Activated CD4-positive, alpha-beta T cell treated with anti-CD3 and anti-CD28 coated beads for 36 hours (primary cell): ENCODE measurements at regions not wholly inside any gene's neighbourhood (a gene's known extent, or its start where the extent isn't known, plus 50 kb on each side); places are given as distances from the start of the nearest gene placed in this dataset.

Experiments used
- ATAC-seq: fragments of 200-7000 bp; cut with Tn5 transposase; one replicate; pipeline ENCODE4 v1.10.0; 2021; ENCODE audit warnings: mild to moderate bottlenecking, moderate library complexity
- CTCF ChIA-PET: fragments of 350-600 bp; sonication (Branson Sonifier 250); formaldehyde crosslinking; loops from one replicate; lab custom pipeline; 2021; ENCODE audit warnings: antibody characterized with exemption; lab: Charles Lee
- POLR2A ChIA-PET: fragments of 350-600 bp; sonication (Branson Sonifier 250); formaldehyde crosslinking; loops from one replicate; lab custom pipeline; 2021; ENCODE audit warnings: antibody characterized with exemption, inconsistent platforms; lab: Charles Lee
- DNase-seq: peaks from one replicate; pipeline ENCODE4 v3.0.0-alpha.2; 2020
- H3K27ac Mint-ChIP-seq: one replicate; pipeline ENCODE4 v1.8.0; 2021; ENCODE audit warnings: mixed read lengths
- H3K27me3 Mint-ChIP-seq: one replicate; pipeline ENCODE4 v1.8.0; 2021; ENCODE audit warnings: mixed read lengths
- H3K36me3 Mint-ChIP-seq: one replicate; pipeline ENCODE4 v1.8.0; 2021; ENCODE audit warnings: low read depth, mixed read lengths
- H3K4me1 Mint-ChIP-seq: one replicate; pipeline ENCODE4 v1.8.0; 2021; ENCODE audit warnings: mixed read lengths
- H3K4me3 Mint-ChIP-seq: one replicate; pipeline ENCODE4 v1.8.0; 2021; ENCODE audit warnings: mild to moderate bottlenecking, moderate library complexity, mixed read lengths
- H3K9me3 Mint-ChIP-seq: one replicate; pipeline ENCODE4 v1.8.0; 2021; ENCODE audit warnings: low read depth, mixed read lengths
- intact Hi-C, 2 experiments: fragments of 100-400 bp; cut with DNase I in 1 of 2; cut with micrococcal nuclease in 1 of 2; formaldehyde crosslinking; loops; one replicate each; pipeline versions ENCODE4 v1.14.2 to v1.15.1; 2022 to 2024; cut with DNase I, micrococcal nuclease

GRCh38 chr2:20130821-20131645 lies 79.6 kb upstream of the LAPTM4A start:
- CTCF ChIA-PET = interaction anchor here (0.6 to 1.4 kb wide), 2 partner anchors 11 to 58 kb away, joined by 3 read pairs; no protein-coding TSS in a partner anchor

DNA sequence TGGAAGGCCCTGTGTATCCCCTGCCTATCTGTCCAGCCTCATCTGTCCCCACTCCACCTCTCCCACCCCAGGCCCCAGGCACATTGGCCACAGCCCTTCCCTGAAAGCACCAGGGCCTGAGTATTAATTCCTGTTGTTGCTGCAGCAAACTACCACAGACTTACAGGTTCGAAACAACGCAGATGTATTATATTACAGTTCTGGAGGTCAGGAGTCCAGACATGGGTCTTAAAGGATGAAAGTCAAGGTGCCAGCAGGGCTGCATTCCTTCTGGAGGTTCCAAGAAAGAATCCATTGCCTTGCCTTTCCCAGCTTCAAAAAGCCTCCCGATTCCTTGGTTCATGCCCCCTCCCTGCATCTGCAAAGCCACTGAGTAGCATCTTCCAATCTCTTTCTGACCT lies 78.7 kb upstream of the LAPTM4A start:
- Mint-ChIP-seq H3K27me3 (peaks cover 11% of the 10 kb centered on the region), H3K9me3 (no peaks in the 10 kb centered on the region), H3K27ac (no peak overlapping the region), H3K4me3 (no peak overlapping the region), H3K36me3 (no peaks in the 10 kb centered on the region), H3K4me1 (no peaks in the 10 kb centered on the region)
- ATAC-seq = no peak
- DNase-seq = no peak
- POLR2A ChIA-PET = no interaction called here
- CTCF ChIA-PET = interaction anchor here (1.4 kb wide), 1 partner anchor 12 kb away, joined by 3 read pairs; no protein-coding TSS in a partner anchor
- intact Hi-C loops = loop anchor here in 1 of 2 experiments (10.0 kb wide), 3 partner anchors 195 to 515 kb away; no protein-coding TSS in a partner anchor

More at GRCh38 chr2:20130821-20131645, 79.6 kb upstream of the LAPTM4A start:
- no peak overlapping the region for H3K4me3 Mint-ChIP-seq
- ATAC-seq (no peak), DNase-seq (no peak)
- H3K9me3 Mint-ChIP-seq = no peaks in the 10 kb centered on the region
- no peaks in the 10 kb centered on the region for H3K4me1 Mint-ChIP-seq
- no peaks in the 10 kb centered on the region for H3K36me3 Mint-ChIP-seq
- peaks cover 11% of the 10 kb centered on the region for H3K27me3 Mint-ChIP-seq
- POLR2A ChIA-PET = no interaction called here
- H3K27ac Mint-ChIP-seq = no peak overlapping the region
- intact Hi-C loops = loop anchor here in 1 of 2 experiments (10.0 kb wide), 3 partner anchors 194 to 514 kb away; no protein-coding TSS in a partner anchor

- CTCF ChIA-PET = no interaction called here
- no peak overlapping the region for H3K27ac Mint-ChIP-seq
These were observed 78.1 kb upstream of the LAPTM4A start for GRCh38 chr2:20129331-20130159.

DNA sequence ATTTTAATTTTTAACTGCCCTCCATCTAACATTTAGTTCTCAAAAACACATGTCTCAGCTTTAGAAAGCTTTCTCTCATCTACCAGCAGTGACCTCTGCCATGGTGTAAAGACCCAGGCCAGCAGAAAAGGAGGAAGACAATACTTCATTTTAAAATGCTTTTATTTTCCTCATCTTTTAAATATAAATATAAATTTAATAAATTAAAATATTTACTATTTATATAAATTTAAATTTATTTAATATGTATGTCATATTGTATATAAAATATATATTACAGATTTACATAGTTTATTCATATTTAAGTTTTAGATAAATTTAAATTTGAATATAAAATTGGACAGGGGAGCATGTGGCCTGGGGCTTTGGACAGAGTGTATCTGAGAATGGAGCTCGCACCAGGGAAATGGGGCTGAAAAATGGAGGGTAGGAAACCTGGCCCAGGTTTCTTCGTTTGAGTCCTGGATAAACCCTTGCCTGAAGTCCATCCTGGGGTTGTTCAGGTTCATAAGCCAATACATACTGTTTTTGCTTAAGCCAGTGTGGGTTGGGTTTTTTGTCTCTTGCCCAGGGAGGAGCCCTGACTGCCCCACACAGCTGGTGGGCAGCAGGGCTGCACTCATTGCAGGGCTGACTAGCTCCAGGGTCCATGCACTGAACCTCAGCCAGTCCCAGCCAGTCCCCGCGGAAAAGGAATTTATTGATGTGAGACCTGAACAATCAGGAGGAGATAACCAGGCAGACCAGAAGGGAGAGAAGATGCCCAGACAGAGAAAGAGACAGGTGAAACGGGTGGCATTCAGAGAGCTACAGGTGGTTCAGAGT lies 77.3 kb upstream of the LAPTM4A start:
- H3K27ac Mint-ChIP-seq = no peak overlapping the region
- ChIA-PET POLR2A (no interaction called here), CTCF (no interaction called here)
- no peak for DNase-seq
- H3K4me3 Mint-ChIP-seq = no peak overlapping the region
- no peaks in the 10 kb centered on the region for H3K36me3 Mint-ChIP-seq
- no peaks in the 10 kb centered on the region for H3K4me1 Mint-ChIP-seq
- no peak for ATAC-seq
- intact Hi-C loops = no loop called here
- peaks cover 11% of the 10 kb centered on the region for H3K27me3 Mint-ChIP-seq
- H3K9me3 Mint-ChIP-seq = no peaks in the 10 kb centered on the region

More at GRCh38 chr2:20129331-20130159, 78.1 kb upstream of the LAPTM4A start:
- POLR2A ChIA-PET = no interaction called here
- intact Hi-C loops = loop anchor here in 1 of 2 experiments (10.0 kb wide), 3 partner anchors 195 to 515 kb away; no protein-coding TSS in a partner anchor
- DNase-seq = no peak
- Mint-ChIP-seq H3K27me3 (peaks cover 11% of the 10 kb centered on the region), H3K4me3 (no peak overlapping the region), H3K36me3 (no peaks in the 10 kb centered on the region), H3K4me1 (no peaks in the 10 kb centered on the region), H3K9me3 (no peaks in the 10 kb centered on the region)
- no peak for ATAC-seq

DNA sequence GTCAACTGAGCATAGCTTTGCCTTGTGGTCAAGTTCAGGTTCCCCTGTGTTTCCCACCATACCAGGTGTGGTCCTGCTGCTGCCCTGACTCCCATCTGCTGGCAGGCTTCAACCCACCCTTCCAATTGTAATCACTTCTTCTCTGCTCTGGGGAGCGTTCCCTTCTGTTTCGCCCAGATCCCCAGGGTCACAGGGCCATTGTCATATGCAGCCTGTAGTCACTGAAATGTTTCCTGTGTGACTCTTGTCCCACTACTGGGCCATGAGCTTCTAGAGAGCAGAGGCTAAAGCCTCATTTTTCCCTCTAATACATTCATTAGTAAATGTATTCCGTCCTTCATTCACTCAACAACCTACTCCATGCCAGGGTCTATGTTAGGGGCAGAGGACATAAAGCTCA lies 75.0 kb upstream of the LAPTM4A start:
- intact Hi-C loops = no loop called here
- peaks cover 5% of the 10 kb centered on the region for H3K27me3 Mint-ChIP-seq
- no peaks in the 10 kb centered on the region for H3K4me1 Mint-ChIP-seq
- H3K9me3 Mint-ChIP-seq = no peaks in the 10 kb centered on the region
- ATAC-seq (no peak), DNase-seq (no peak)
- POLR2A ChIA-PET = no interaction called here
- CTCF ChIA-PET = no interaction called here
- H3K4me3 Mint-ChIP-seq = no peak overlapping the region
- H3K27ac Mint-ChIP-seq = no peak overlapping the region
- no peaks in the 10 kb centered on the region for H3K36me3 Mint-ChIP-seq

DNA sequence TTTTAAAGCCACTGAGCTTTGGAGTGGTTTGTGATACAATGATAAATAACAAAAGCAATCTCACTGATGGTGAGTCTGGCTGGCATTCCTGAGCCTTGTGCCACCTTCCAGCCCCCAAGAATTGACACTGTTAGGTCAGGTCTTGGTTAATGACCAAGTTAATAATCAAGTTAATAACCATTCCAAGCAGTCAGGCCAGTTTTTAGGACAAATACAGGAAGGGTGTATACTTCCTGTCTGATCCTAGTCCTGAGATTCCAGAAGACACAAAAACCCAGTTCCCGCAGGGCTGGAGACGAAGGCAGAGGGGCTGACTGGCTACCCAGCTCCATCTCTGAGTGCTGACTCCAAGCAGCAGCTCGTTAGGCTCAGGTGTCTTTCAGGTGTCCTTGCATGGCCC lies 74.6 kb upstream of the LAPTM4A start:
- intact Hi-C loops = no loop called here
- ATAC-seq (no peak), DNase-seq (no peak)
- no peaks in the 10 kb centered on the region for H3K36me3 Mint-ChIP-seq
- no peaks in the 10 kb centered on the region for H3K4me1 Mint-ChIP-seq
- ChIA-PET POLR2A (interaction anchor here (0.7 kb wide), 1 partner anchor 48 kb away, joined by 3 read pairs; no protein-coding TSS in a partner anchor), CTCF (no interaction called here)
- peaks cover 5% of the 10 kb centered on the region for H3K27me3 Mint-ChIP-seq
- H3K9me3 Mint-ChIP-seq = no peaks in the 10 kb centered on the region
- no peak overlapping the region for H3K27ac Mint-ChIP-seq
- H3K4me3 Mint-ChIP-seq = no peak overlapping the region

DNA sequence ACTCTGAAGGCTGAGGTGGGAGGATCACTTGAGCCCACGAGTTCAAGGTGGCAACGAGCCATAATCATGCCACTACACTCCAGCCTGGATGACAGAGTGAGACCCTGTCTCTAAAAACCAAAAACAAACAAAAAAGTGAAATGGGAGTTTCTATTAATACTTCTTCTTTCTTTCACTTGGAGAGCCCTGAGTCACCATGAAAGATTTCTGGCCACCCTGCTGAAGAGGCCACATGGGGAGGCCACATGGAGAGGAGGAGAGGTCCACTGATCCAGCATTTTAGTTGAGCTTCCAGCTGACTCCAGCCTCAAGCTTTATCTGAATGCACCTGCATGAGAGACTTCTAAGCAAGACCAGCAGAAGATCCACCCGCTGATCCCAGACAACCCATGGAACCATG lies 74.2 kb upstream of the LAPTM4A start:
- H3K27me3 Mint-ChIP-seq = peaks cover 5% of the 10 kb centered on the region
- CTCF ChIA-PET = interaction anchor here (0.7 kb wide), 1 partner anchor 201 kb away, joined by 3 read pairs; no protein-coding TSS in a partner anchor
- no peaks in the 10 kb centered on the region for H3K9me3 Mint-ChIP-seq
- intact Hi-C loops = no loop called here
- H3K4me1 Mint-ChIP-seq = no peaks in the 10 kb centered on the region
- no peak overlapping the region for H3K4me3 Mint-ChIP-seq
- POLR2A ChIA-PET = interaction anchor here (0.7 kb wide), 1 partner anchor 49 kb away, joined by 3 read pairs; no protein-coding TSS in a partner anchor
- H3K36me3 Mint-ChIP-seq = no peaks in the 10 kb centered on the region
- H3K27ac Mint-ChIP-seq = no peak overlapping the region
- DNase-seq (no peak), ATAC-seq (no peak)

- no peaks in the 10 kb centered on the region for H3K36me3 Mint-ChIP-seq
- POLR2A ChIA-PET = interaction anchor here (0.7 kb wide), 1 partner anchor 49 kb away, joined by 3 read pairs; no protein-coding TSS in a partner anchor
- DNase-seq (no peak), ATAC-seq (no peak)
- H3K4me3 Mint-ChIP-seq = no peak overlapping the region
- intact Hi-C loops = no loop called here
- no peaks in the 10 kb centered on the region for H3K4me1 Mint-ChIP-seq
- H3K27me3 Mint-ChIP-seq = peaks cover 3% of the 10 kb centered on the region
- H3K9me3 Mint-ChIP-seq = no peaks in the 10 kb centered on the region
- CTCF ChIA-PET = interaction anchor here (0.7 kb wide), 1 partner anchor 201 kb away, joined by 3 read pairs; no protein-coding TSS in a partner anchor
- no peak overlapping the region for H3K27ac Mint-ChIP-seq
These were observed 73.7 kb upstream of the LAPTM4A start for GRCh38 chr2:20125164-20125563.

DNA sequence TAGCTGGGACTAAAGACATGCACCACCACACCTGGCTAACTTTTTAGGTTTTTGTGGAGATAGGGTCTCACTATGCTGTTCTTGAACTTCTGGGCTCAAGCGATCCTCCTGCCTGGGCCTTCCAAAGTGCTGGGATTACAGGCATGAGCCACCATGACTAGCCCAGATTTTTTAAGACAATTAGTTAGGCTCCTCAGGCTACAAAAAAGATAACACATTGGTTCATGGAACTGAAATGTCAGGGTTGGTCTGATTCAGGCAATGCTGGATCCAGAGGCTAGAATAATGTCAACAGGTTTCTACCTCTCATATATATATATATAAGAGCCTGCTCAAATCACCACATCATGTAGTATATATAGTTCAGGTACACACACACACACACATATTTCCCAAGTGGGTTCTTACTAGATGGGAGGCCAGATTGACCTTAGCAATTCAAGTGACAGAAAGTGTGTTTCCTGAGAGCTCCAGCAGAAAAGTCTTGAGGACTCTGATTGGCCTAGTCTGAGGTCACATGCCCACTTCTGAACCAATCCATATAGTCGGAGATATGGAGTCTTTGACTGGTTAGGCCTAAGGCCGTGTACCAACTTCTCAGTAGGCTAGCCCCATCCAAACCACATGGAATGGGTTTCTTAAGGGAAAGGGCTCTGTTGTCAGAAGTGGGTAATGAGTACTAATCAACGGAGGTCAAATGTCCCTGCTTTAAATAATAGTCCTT lies 72.6 kb upstream of the LAPTM4A start:
- DNase-seq (no peak), ATAC-seq (no peak)
- Mint-ChIP-seq H3K36me3 (no peaks in the 10 kb centered on the region), H3K4me3 (no peak overlapping the region), H3K27ac (no peak overlapping the region), H3K9me3 (no peaks in the 10 kb centered on the region), H3K4me1 (no peaks in the 10 kb centered on the region), H3K27me3 (peaks cover 4% of the 10 kb centered on the region)
- ChIA-PET CTCF (no interaction called here), POLR2A (no interaction called here)
- intact Hi-C loops = no loop called here

DNA sequence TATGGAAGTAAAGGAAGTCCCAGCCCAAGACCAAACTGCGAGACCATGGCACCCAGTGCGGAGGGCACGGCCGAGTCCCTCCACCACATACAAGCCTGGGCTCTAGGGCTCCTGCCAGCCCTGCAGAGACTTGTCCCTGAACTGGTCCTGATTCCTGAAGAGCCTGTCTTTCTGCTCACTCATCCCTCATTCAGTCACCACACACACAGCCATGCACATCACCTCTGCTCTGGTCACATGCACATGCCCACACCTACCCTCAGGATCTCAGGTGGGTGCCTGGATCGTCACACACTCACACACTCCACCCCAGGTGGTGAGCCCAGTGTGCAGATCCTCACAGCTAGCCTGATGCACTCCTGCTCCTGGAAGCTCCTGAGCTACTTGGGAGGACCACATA lies 71.4 kb upstream of the LAPTM4A start:
- no peak for DNase-seq
- POLR2A ChIA-PET = no interaction called here
- H3K27me3 Mint-ChIP-seq = peaks cover 5% of the 10 kb centered on the region
- CTCF ChIA-PET = no interaction called here
- no peaks in the 10 kb centered on the region for H3K9me3 Mint-ChIP-seq
- H3K4me3 Mint-ChIP-seq = no peak overlapping the region
- H3K36me3 Mint-ChIP-seq = no peaks in the 10 kb centered on the region
- no peak overlapping the region for H3K27ac Mint-ChIP-seq
- no peaks in the 10 kb centered on the region for H3K4me1 Mint-ChIP-seq
- intact Hi-C loops = no loop called here
- ATAC-seq = no peak
